ENCODE measurements at regions not wholly inside any gene's neighbourhood (a gene's known extent, or its start where the extent isn't known, plus 50 kb on each side); places are given as distances from the start of the nearest gene placed in this dataset.

DNA sequence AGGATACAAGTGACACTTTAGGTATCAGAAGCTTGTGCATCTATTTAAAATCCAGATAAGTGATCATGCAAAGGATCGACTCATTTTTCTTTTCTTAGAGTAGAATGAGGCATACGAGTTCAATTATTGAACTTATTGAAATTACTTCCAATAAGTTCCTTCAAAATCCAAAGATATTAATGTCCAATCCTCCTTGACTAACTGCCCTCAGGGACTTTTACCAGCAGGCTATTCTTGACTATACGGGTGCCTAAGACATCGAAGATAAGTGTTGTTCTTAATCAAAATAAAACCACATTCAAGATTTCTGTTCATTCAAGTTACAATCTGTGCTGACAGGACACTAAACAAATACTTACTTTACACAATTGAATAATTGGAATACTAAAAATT is 74.5 kb upstream of the SP4 start:
- DNase-seq (ENCODE audit: low spot score in 2 of 2, unreplicated experiment in 2 of 2), result no peak
- no peak overlapping the region for H3K4me3 Mint-ChIP-seq
- H3K27me3 Mint-ChIP-seq (ENCODE audit: low read depth), result peaks cover 20% of the 10 kb centered on the region
- H3K9me3 Mint-ChIP-seq, result no peaks in the 10 kb centered on the region
- no peaks in the 10 kb centered on the region for H3K4me1 Mint-ChIP-seq
- no peak for TF ChIP-seq CTCF (IDR thresholded peaks at IDR 0.05; ENCODE audit: unreplicated experiment)
- no peak overlapping the region for H3K27ac Mint-ChIP-seq
- H3K36me3 Mint-ChIP-seq, result no peaks in the 10 kb centered on the region

- H3K4me1 Mint-ChIP-seq, result no peaks in the 10 kb centered on the region
Observed at GRCh38 chr7:21354284-21354683, 73.6 kb upstream of the SP4 start.

GRCh38 chr7:21355406-21355874 is 72.4 kb upstream of the SP4 start:
- Mint-ChIP-seq H3K4me1 (no peaks in the 10 kb centered on the region), H3K4me3 (no peak overlapping the region), H3K36me3 (no peaks in the 10 kb centered on the region), H3K27me3 (ENCODE audit: low read depth) (peaks cover 20% of the 10 kb centered on the region), H3K27ac (no peak overlapping the region), H3K9me3 (no peaks in the 10 kb centered on the region)
- no peak for DNase-seq (ENCODE audit: low spot score in 2 of 2, unreplicated experiment in 2 of 2)
- no peak for TF ChIP-seq CTCF (IDR thresholded peaks at IDR 0.05; ENCODE audit: unreplicated experiment)

More at GRCh38 chr7:21354284-21354683, 73.6 kb upstream of the SP4 start:
- H3K27me3 Mint-ChIP-seq (ENCODE audit: low read depth), result peaks cover 20% of the 10 kb centered on the region
- H3K4me3 Mint-ChIP-seq, result no peak overlapping the region
- TF ChIP-seq CTCF (IDR thresholded peaks at IDR 0.05; ENCODE audit: unreplicated experiment), result no peak
- DNase-seq (ENCODE audit: low spot score in 2 of 2, unreplicated experiment in 2 of 2), result no peak
- no peaks in the 10 kb centered on the region for H3K9me3 Mint-ChIP-seq
- H3K27ac Mint-ChIP-seq, result no peak overlapping the region
- no peaks in the 10 kb centered on the region for H3K36me3 Mint-ChIP-seq

GRCh38 chr7:21356616-21357015 is 71.3 kb upstream of the SP4 start:
- no peaks in the 10 kb centered on the region for H3K36me3 Mint-ChIP-seq
- no peak for TF ChIP-seq CTCF (IDR thresholded peaks at IDR 0.05; ENCODE audit: unreplicated experiment)

GRCh38 chr7:21357151-21358097 is 70.5 kb upstream of the SP4 start:
- H3K9me3 Mint-ChIP-seq, result no peaks in the 10 kb centered on the region
- H3K36me3 Mint-ChIP-seq, result no peaks in the 10 kb centered on the region
- H3K27me3 Mint-ChIP-seq (ENCODE audit: low read depth), result peaks cover 16% of the 10 kb centered on the region
- no peak for DNase-seq (ENCODE audit: low spot score in 2 of 2, unreplicated experiment in 2 of 2)
- H3K4me3 Mint-ChIP-seq, result no peak overlapping the region
- no peaks in the 10 kb centered on the region for H3K4me1 Mint-ChIP-seq
- TF ChIP-seq CTCF (IDR thresholded peaks at IDR 0.05; ENCODE audit: unreplicated experiment), result no peak
- H3K27ac Mint-ChIP-seq, result no peak overlapping the region

More at GRCh38 chr7:21356616-21357015, 71.3 kb upstream of the SP4 start:
- no peak overlapping the region for H3K4me3 Mint-ChIP-seq
- H3K4me1 Mint-ChIP-seq, result no peaks in the 10 kb centered on the region
- no peak overlapping the region for H3K27ac Mint-ChIP-seq
- no peaks in the 10 kb centered on the region for H3K9me3 Mint-ChIP-seq
- H3K27me3 Mint-ChIP-seq (ENCODE audit: low read depth), result peaks cover 20% of the 10 kb centered on the region
- no peak for DNase-seq (ENCODE audit: low spot score in 2 of 2, unreplicated experiment in 2 of 2)
